Karpas-422 (cell line): ENCODE measurements at regions not wholly inside any gene's neighbourhood (a gene's known extent, or its start where the extent isn't known, plus 50 kb on each side); places are given as distances from the start of the nearest gene placed in this dataset. TPM values are rescaled to one million over a fixed set of nuclear protein-coding genes. Genes with fewer than 3 reads are reported as not detected.

Source experiments
- DNase-seq: peaks from one replicate; pipeline ENCODE4 v3.0.0-alpha.2; 2015
- H2AFZ ChIP-seq: fragments of 200-600 bp; sonication (generic); 2 replicates; pipeline ENCODE4 v1.6.1; 2014; ENCODE audit warnings: antibody characterized with exemption, low read length, mixed read lengths
- H3K27ac ChIP-seq: fragments of 200-600 bp; sonication (generic); 2 replicates; pipeline ENCODE4 v1.5.1; 2014; ENCODE audit warnings: mild to moderate bottlenecking, low read length, moderate library complexity
- H3K27me3 ChIP-seq: fragments of 200-600 bp; sonication (generic); 2 replicates; pipeline ENCODE4 v1.6.1; 2014; ENCODE audit warnings: low read length, mixed read lengths
- H3K36me3 ChIP-seq: fragments of 200-600 bp; sonication (generic); 2 replicates; pipeline ENCODE4 v1.6.1; 2014; ENCODE audit warnings: low read length, mixed read lengths; ENCODE audit not compliant: insufficient read depth
- H3K4me1 ChIP-seq: fragments of 200-600 bp; sonication (generic); 2 replicates; pipeline ENCODE4 v1.6.1; 2014; ENCODE audit warnings: mild to moderate bottlenecking, low read length, mixed read lengths
- H3K4me2 ChIP-seq: fragments of 200-600 bp; sonication (generic); 2 replicates; pipeline ENCODE4 v1.6.1; 2014; ENCODE audit warnings: low read length, low read depth, mild to moderate bottlenecking; ENCODE audit not compliant: poor library complexity, severe bottlenecking
- H3K4me3 ChIP-seq: fragments of 200-600 bp; sonication (generic); 2 replicates; pipeline ENCODE4 v1.5.1; 2014; ENCODE audit warnings: mild to moderate bottlenecking, antibody characterized with exemption, low read length, mixed read lengths
- H3K79me2 ChIP-seq: fragments of 200-600 bp; sonication (generic); 2 replicates; pipeline ENCODE4 v1.6.1; 2014; ENCODE audit warnings: mild to moderate bottlenecking, low read length, mixed read lengths
- H3K9ac ChIP-seq: fragments of 200-600 bp; sonication (generic); 2 replicates; pipeline ENCODE4 v1.6.0; 2014; ENCODE audit warnings: low read length
- H3K9me2 ChIP-seq: fragments of 200-600 bp; sonication (generic), shearing (Covaris generic); replicated peaks from 2 replicates; pipeline ENCODE4 v1.6.0; 2014; ENCODE audit warnings: mild to moderate bottlenecking, low read length, moderate library complexity; ENCODE audit not compliant: insufficient read depth
- H3K9me3 ChIP-seq: fragments of 300-700, 200-600 bp; sonication (generic); 2 replicates; pipeline ENCODE4 v1.6.1; 2014; ENCODE audit warnings: low read length, mixed read lengths
- H4K20me1 ChIP-seq: fragments of 200-600 bp; sonication (generic); 2 replicates; pipeline ENCODE4 v1.6.1; 2014; ENCODE audit warnings: mild to moderate bottlenecking, antibody characterized with exemption, low read length, low read depth; ENCODE audit not compliant: insufficient read depth
- small RNA-seq: library from RNA; depleted of rRNA; stranded (forward); fragments of <200 nt; gene quantifications from one replicate; pipeline ENCODE3, GENCODE V24; 2014

- H3K4me3 ChIP-seq: no peak overlapping the region
- no peaks in the 10 kb centered on the region for H3K36me3 ChIP-seq
- H3K27ac ChIP-seq: no peak overlapping the region
- H3K9ac ChIP-seq: no peak overlapping the region
- DNase-seq: no peak
- H3K9me2 ChIP-seq: no peaks in the 10 kb centered on the region
- no peak overlapping the region for H2AFZ ChIP-seq
- H3K4me1 ChIP-seq: no peaks in the 10 kb centered on the region
- H3K27me3 ChIP-seq: 0 out of 2 replicates have a peak, but pooled peaks cover 3% of the 10 kb centered on the region
- H3K79me2 ChIP-seq: no peaks in the 10 kb centered on the region
- no peaks in the 10 kb centered on the region for H3K9me3 ChIP-seq
- H3K4me2 ChIP-seq: no peak overlapping the region
- no peaks in the 10 kb centered on the region for H4K20me1 ChIP-seq
Measured at GRCh38 chr7:56175771-56176170, 59.6 kb upstream of the NUPR2 start.

- no peaks in the 10 kb centered on the region for H4K20me1 ChIP-seq
- H3K4me3 ChIP-seq: no peak overlapping the region
- H3K27me3 ChIP-seq: 0 out of 2 replicates have a peak, but pooled peaks cover 3% of the 10 kb centered on the region
- no peaks in the 10 kb centered on the region for H3K4me1 ChIP-seq
- H2AFZ ChIP-seq: no peak overlapping the region
- no peaks in the 10 kb centered on the region for H3K9me2 ChIP-seq
- H3K36me3 ChIP-seq: no peaks in the 10 kb centered on the region
- H3K4me2 ChIP-seq: no peak overlapping the region
- DNase-seq: no peak
- no peaks in the 10 kb centered on the region for H3K9me3 ChIP-seq
- H3K27ac ChIP-seq: no peak overlapping the region
- no peaks in the 10 kb centered on the region for H3K79me2 ChIP-seq
- H3K9ac ChIP-seq: no peak overlapping the region
Measured at GRCh38 chr7:56174875-56175760, 58.9 kb upstream of the NUPR2 start.

- no peaks in the 10 kb centered on the region for H4K20me1 ChIP-seq
- H3K27me3 ChIP-seq: 0 out of 2 replicates have a peak, but pooled peaks cover 3% of the 10 kb centered on the region
- H3K9me2 ChIP-seq: no peaks in the 10 kb centered on the region
- H2AFZ ChIP-seq: no peak overlapping the region
- no peak overlapping the region for H3K4me3 ChIP-seq
- no peaks in the 10 kb centered on the region for H3K4me1 ChIP-seq
- H3K36me3 ChIP-seq: no peaks in the 10 kb centered on the region
- no peak overlapping the region for H3K4me2 ChIP-seq
- H3K9me3 ChIP-seq: no peaks in the 10 kb centered on the region
- no peak for DNase-seq
- no peaks in the 10 kb centered on the region for H3K79me2 ChIP-seq
- H3K9ac ChIP-seq: no peak overlapping the region
- H3K27ac ChIP-seq: no peak overlapping the region
Measured at GRCh38 chr7:56174346-56174874, 58.2 kb upstream of the NUPR2 start.

Small RNA genes lying in the stretch of these regions (small RNA-seq; reads per million reads assigned to genes)
- gene AC092447.9 (not detected), gene RNU6-1052P (not detected), gene RNU6-1335P (not detected), gene SEPT14P24 (not detected)
